K562 (cell line): ENCODE measurements at regions not wholly inside any gene's neighbourhood (a gene's known extent, or its start where the extent isn't known, plus 50 kb on each side); places are given as distances from the start of the nearest gene placed in this dataset.

Source experiments
- ATAC-seq: fragments of 200-7000 bp; cut with Tn5 transposase; 3 replicates; pipeline ENCODE4 v1.9.1; 2020; ENCODE audit warnings: moderate library complexity
- BruUV-seq: library from RNA; stranded (reverse); fragments of 400-500 nt; replicated peaks from 2 replicates; lab custom pipeline; 2021; lab: Mats Ljungman, UMichigan
- CTCF ChIA-PET: fragments of 300-600 bp; formaldehyde crosslinking; extraction: SDS; loops from one replicate; lab custom pipeline; 2021; ENCODE audit warnings: low intra/inter-chr PET ratio; lab: Yijun Ruan, JAX
- POLR2A ChIA-PET: fragments of 300-600, 350-650 bp; sonication (Branson Sonifier 250); formaldehyde crosslinking; extraction: SDS; loops from one replicate; lab custom pipeline; 2021; ENCODE audit warnings: antibody characterized with exemption, inconsistent platforms; lab: Yijun Ruan, JAX
- DNase-seq, 4 experiments: peaks; one replicate each; pipeline versions ENCODE4 v3.0.0 to v3.0.0-alpha.2; 2011 to 2018; ENCODE audit warnings: low spot score in 3 of 4, mixed read lengths in 3 of 4; ENCODE audit errors: extremely low read depth in 1 of 4
- FAIRE-seq: peaks from 2 replicates; lab custom pipeline; 2011; peaks lifted over from hg19 to GRCh38; lab: Jason Lieb, UNC
- H2AFZ ChIP-seq: 2 replicates; pipeline ENCODE4 v1.6.0; 2011; ENCODE audit warnings: low read depth, low read length, control low read depth, inconsistent platforms
- H3K27ac ChIP-seq: fragments of 200-600 bp; 3 replicates; pipeline ENCODE4 v1.8.0; 2011; ENCODE audit warnings: low read depth, mild to moderate bottlenecking, control low read depth, inconsistent platforms, low read length, moderate library complexity, mixed read lengths; ENCODE audit errors: extremely low read depth
- H3K27me3 ChIP-seq, 2 experiments: fragments of 300-600 bp in 1 of 2; 2 replicates in 1 of 2; 3 replicates in 1 of 2; pipeline versions ENCODE4 v1.6.0 to v1.8.0; 2011; ENCODE audit warnings: inconsistent platforms in 2 of 2, low read length in 2 of 2, mild to moderate bottlenecking in 1 of 2, mixed read lengths in 1 of 2, moderate library complexity in 1 of 2; ENCODE audit not compliant: control insufficient read depth in 2 of 2, insufficient read depth in 2 of 2
- H3K36me3 ChIP-seq: fragments of 300-600 bp; 3 replicates; pipeline ENCODE4 v1.8.0; 2011; ENCODE audit warnings: mild to moderate bottlenecking, low read length, inconsistent platforms; ENCODE audit not compliant: control insufficient read depth, insufficient read depth
- H3K4me1 ChIP-seq, 2 experiments: fragments of 200-600 bp in 1 of 2; replicated peaks in 1 of 2; 2 replicates in 1 of 2; 3 replicates in 1 of 2; pipeline versions ENCODE4 v1.5.1 to v1.8.0; 2011; ENCODE audit warnings: inconsistent platforms in 2 of 2, low read length in 2 of 2, mild to moderate bottlenecking in 1 of 2, mixed read lengths in 1 of 2, moderate library complexity in 1 of 2; ENCODE audit not compliant: control insufficient read depth in 2 of 2, insufficient read depth in 2 of 2
- H3K4me2 ChIP-seq: 2 replicates; pipeline ENCODE4 v1.6.1; 2011; ENCODE audit warnings: low read length, control low read depth, inconsistent platforms, mixed read lengths; ENCODE audit not compliant: insufficient read depth
- H3K4me3 ChIP-seq: fragments of 200-600 bp; sonication (generic), shearing (Covaris generic); 2 replicates; pipeline ENCODE4 v1.5.1; 2016; ENCODE audit warnings: control low read depth, inconsistent platforms
- H3K79me2 ChIP-seq: fragments of 200-600 bp; 3 replicates; pipeline ENCODE4 v1.8.0; 2011; ENCODE audit warnings: low read length, inconsistent platforms; ENCODE audit not compliant: control insufficient read depth, insufficient read depth
- H3K9ac ChIP-seq, 2 experiments: 2 replicates each; pipeline versions ENCODE4 v1.6.0 to v1.6.1; 2011; ENCODE audit warnings: low read depth in 2 of 2, low read length in 2 of 2, control low read depth in 1 of 2, inconsistent platforms in 1 of 2, mild to moderate bottlenecking in 1 of 2, mixed read lengths in 1 of 2; ENCODE audit not compliant: insufficient read depth in 1 of 2
- H3K9me1 ChIP-seq: one replicate; pipeline ENCODE4 v1.6.0; 2011; ENCODE audit warnings: inconsistent platforms, mild to moderate bottlenecking, low read length, moderate library complexity; ENCODE audit not compliant: control insufficient read depth, insufficient read depth
- H3K9me3 ChIP-seq: replicated peaks from 2 replicates; pipeline ENCODE4 v1.5.1; 2011; ENCODE audit warnings: low read depth, low read length, inconsistent platforms; ENCODE audit not compliant: control insufficient read depth, insufficient read depth
- H4K20me1 ChIP-seq: replicated peaks from 2 replicates; pipeline ENCODE4 v1.6.1; 2011; ENCODE audit warnings: low read length, inconsistent platforms, mixed read lengths; ENCODE audit not compliant: control insufficient read depth, insufficient read depth
- DACH1 ChIP-seq: fragments of 450-650 bp; IDR thresholded peaks from 2 replicates; pipeline ENCODE4 v1.6.1; 2018; ENCODE audit not compliant: partially characterized antibody
- E2F6 ChIP-seq, 2 experiments: IDR thresholded peaks; 2 replicates each; pipeline ENCODE4 v1.6.1; 2011; ENCODE audit warnings: borderline replicate concordance in 1 of 2, control low read depth in 1 of 2, low read depth in 1 of 2, low read length in 1 of 2, mild to moderate bottlenecking in 1 of 2, mixed read lengths in 1 of 2, moderate library complexity in 1 of 2; ENCODE audit not compliant: insufficient read depth in 1 of 2, insufficient read length in 1 of 2, poor library complexity in 1 of 2, severe bottlenecking in 1 of 2; ENCODE audit errors: extremely low read depth in 1 of 2
- GATA2 ChIP-seq: sonication (generic); formaldehyde crosslinking; IDR thresholded peaks from 2 replicates; pipeline ENCODE4 v1.4.0; 2020; ENCODE audit warnings: mild to moderate bottlenecking, missing genetic modification reagents
- MTA3 ChIP-seq: fragments of 450-650 bp; formaldehyde crosslinking; IDR thresholded peaks from 2 replicates; pipeline ENCODE4 v1.6.1; 2017; ENCODE audit warnings: mild to moderate bottlenecking, borderline replicate concordance
- RB1 ChIP-seq: fragments of 450-650 bp; IDR thresholded peaks from 2 replicates; pipeline ENCODE4 v1.6.1; 2017; ENCODE audit warnings: low read depth, mild to moderate bottlenecking
- SRSF1 ChIP-seq: fragments of 200-400 bp; formaldehyde crosslinking; IDR thresholded peaks from 2 replicates; pipeline ENCODE4 v1.6.1; 2017; ENCODE audit warnings: mild to moderate bottlenecking, low read depth, low read length, moderate library complexity
- ZFP1 ChIP-seq: fragments of 450-650 bp; formaldehyde crosslinking; IDR thresholded peaks from 2 replicates; pipeline ENCODE4 v1.4.0; 2020; ENCODE audit warnings: mild to moderate bottlenecking, mixed read lengths
- ZFP36 ChIP-seq: fragments of 150-350 bp; IDR thresholded peaks from 2 replicates; pipeline ENCODE4 v1.6.1; 2018; ENCODE audit warnings: low read length, low read depth; ENCODE audit not compliant: partially characterized antibody
- ZNF253 ChIP-seq: fragments of 250-450 bp; sonication (Bioruptor Pico); conservative IDR thresholded peaks from 2 replicates; pipeline ENCODE4 v1.6.1; 2021; ENCODE audit warnings: mild to moderate bottlenecking
- ZNF76 ChIP-seq: fragments of 250-450 bp; sonication (Bioruptor Pico); IDR thresholded peaks from 2 replicates; pipeline ENCODE4 v1.4.0; 2020; ENCODE audit warnings: mild to moderate bottlenecking, moderate library complexity, borderline replicate concordance
- WGBS: fragments of 100-300 bp; shearing (Covaris generic); methylation state at CpG from one replicate; pipeline ENCODE4 v1.1.6; 2016; ENCODE audit warnings: low coverage, mixed read lengths; ENCODE audit not compliant: insufficient coverage; ENCODE audit errors: missing lambda C conversion rate; 5-methylcytosine and 5-hydroxymethylcytosine counted together
- in situ Hi-C: fragments of 300-500 bp; cut with MboI; formaldehyde crosslinking; loops from 4 replicates; pipeline ENCODE4 v1.15.0; 2018; ENCODE audit warnings: inconsistent platforms, mixed read lengths
- intact Hi-C: fragments of 100-400 bp; cut with micrococcal nuclease; formaldehyde crosslinking; loops from 2 replicates; pipeline ENCODE4 v1.14.2; 2022

- H3K4me2 ChIP-seq = no peak overlapping the region
- ChIA-PET POLR2A (interaction anchor here (0.7 to 1.9 kb wide), 2 partner anchors 9 to 28 kb away, joined by 3 to 9 read pairs; no protein-coding TSS in a partner anchor), CTCF (no interaction called here)
- DNase-seq = no peak
- no peak overlapping the region for H3K27ac ChIP-seq
- no peak overlapping the region for H2AFZ ChIP-seq
- no peaks in the 10 kb centered on the region for H3K79me2 ChIP-seq
- in situ Hi-C loops = no loop called here
- peaks cover 17 to 42% of the 10 kb centered on the region in 2 experiments for H3K27me3 ChIP-seq
- TF ChIP-seq ZNF76 (CRISPR knock-in tag) = no peak
- no peak for TF ChIP-seq SRSF1
- no peak for TF ChIP-seq DACH1
- TF ChIP-seq E2F6 (IDR thresholded peaks at IDR 0.05; ENCODE audit: borderline replicate concordance in 1 of 2, extremely low read depth in 1 of 2, insufficient read depth in 1 of 2, insufficient read length in 1 of 2, low read depth in 1 of 2, low read length in 1 of 2, poor library complexity in 1 of 2, severe bottlenecking in 1 of 2) = no peak
- TF ChIP-seq GATA2 = no peak
- TF ChIP-seq ZFP36 = no peak
- no peak for TF ChIP-seq MTA3
- TF ChIP-seq ZFP1 = no peak
- no peak for TF ChIP-seq RB1
- TF ChIP-seq ZNF253 = no peak
- TF ChIP-seq, all 486 proteins: peak for 0
- H3K4me3 ChIP-seq = no peak overlapping the region
- ATAC-seq (no peak), FAIRE-seq (no peak)
- H3K9me1 ChIP-seq = no peaks in the 10 kb centered on the region
- WGBS = 2% methylated on average over 6 of the region's 6 CpGs
- H3K9me3 ChIP-seq = no peaks in the 10 kb centered on the region
- intact Hi-C loops = no loop called here
- no peaks in the 10 kb centered on the region for H3K36me3 ChIP-seq
- 0 out of 2 replicates have a peak, but pooled peaks cover 7% of the 10 kb centered on the region for H4K20me1 ChIP-seq
- no peak overlapping the region for H3K9ac ChIP-seq
- H3K4me1 ChIP-seq = no peaks in the 10 kb centered on the region
- no TSS peak for BruUV-seq
Observed at GRCh38 chr9:38145526-38146053, 76.6 kb upstream of the SHB start.
